ENCODE measurements at regions not wholly inside any gene's neighbourhood (a gene's known extent, or its start where the extent isn't known, plus 50 kb on each side); places are given as distances from the start of the nearest gene placed in this dataset.
"Not testable (repeated sequence)": the region's sequence is repeated elsewhere in the genome, so short reads cannot be mapped to it uniquely, and the experiment has no call there.

- DNase-seq: no peak
Measured at GRCh38 chr6:146944809-146945208, 259.4 kb upstream of the STXBP5 start.

GRCh38 chr6:146946559-146946958 lies 257.7 kb upstream of the STXBP5 start:
- no peak for DNase-seq

- DNase-seq: no peak
Measured at GRCh38 chr6:146948790-146949342, 255.4 kb upstream of the STXBP5 start.

GRCh38 chr6:146949425-146949824 lies 254.8 kb upstream of the STXBP5 start:
- no peak for DNase-seq

GRCh38 chr6:146950351-146950835 lies 253.8 kb upstream of the STXBP5 start:
- no peak for DNase-seq

- no peak for DNase-seq
Measured at GRCh38 chr6:146955570-146955969, 248.6 kb upstream of the STXBP5 start.

GRCh38 chr6:146957181-146958093 lies 246.8 kb upstream of the STXBP5 start:
- DNase-seq: no peak

- no peak for DNase-seq
Measured at GRCh38 chr6:146961831-146962230, 242.4 kb upstream of the STXBP5 start.

- DNase-seq: no peak
Measured at GRCh38 chr6:146962329-146962728, 241.9 kb upstream of the STXBP5 start.

GRCh38 chr6:146965110-146965689 lies 239.0 kb upstream of the STXBP5 start:
- no peak for DNase-seq

- no peak for DNase-seq
Measured at GRCh38 chr6:146968041-146968760, 236.0 kb upstream of the STXBP5 start.

- no peak for DNase-seq
Measured at GRCh38 chr6:146972546-146972945, 231.7 kb upstream of the STXBP5 start.

- DNase-seq: no peak
Measured at GRCh38 chr6:146974351-146974750, 229.9 kb upstream of the STXBP5 start.

GRCh38 chr6:146975093-146975492 lies 229.1 kb upstream of the STXBP5 start:
- DNase-seq: no peak

GRCh38 chr6:146980900-146981329 lies 223.3 kb upstream of the STXBP5 start:
- DNase-seq: no peak

- no peak for DNase-seq
Measured at GRCh38 chr6:146981981-146982380, 222.2 kb upstream of the STXBP5 start.

- no peak for DNase-seq
Measured at GRCh38 chr6:146984251-146984924, 219.8 kb upstream of the STXBP5 start.

- DNase-seq: no peak
Measured at GRCh38 chr6:146985111-146985510, 219.1 kb upstream of the STXBP5 start.

GRCh38 chr6:146985966-146986365 lies 218.3 kb upstream of the STXBP5 start:
- DNase-seq: no peak

- not testable (repeated sequence) for DNase-seq
Measured at GRCh38 chr6:146987938-146988337, 216.3 kb upstream of the STXBP5 start.

- DNase-seq: no peak
Measured at GRCh38 chr6:146989860-146990259, 214.4 kb upstream of the STXBP5 start.

GRCh38 chr6:146990284-146990683 lies 213.9 kb upstream of the STXBP5 start:
- no peak for DNase-seq

Measured in femur (tissue), 1 donor.